Adrenal gland (tissue), 9 donors: ENCODE measurements at regions not wholly inside any gene's neighbourhood (a gene's known extent, or its start where the extent isn't known, plus 50 kb on each side); places are given as distances from the start of the nearest gene placed in this dataset.

ENCODE experiments used
- DNase-seq, 7 donors: peaks; one replicate each; pipeline ENCODE4 v3.0.0-alpha.2; 2019 to 2020
- H3K27ac ChIP-seq, 5 donors: fragments of 200-600 bp; sonication (generic) in 4 of 5; 1 replicate in 3 of 5; 2 replicates in 2 of 5; pipeline versions ENCODE4 v1.5.1 to v1.8.0; 2016 to 2020; ENCODE audit warnings: mild to moderate bottlenecking in 1 of 5
- H3K27me3 ChIP-seq: fragments of 200-600 bp; 2 replicates; pipeline ENCODE4 v1.8.0; 2021
- H3K36me3 ChIP-seq, 2 donors: fragments of 200-600 bp; replicated peaks in 1 of 2; 1 replicate in 1 of 2; 2 replicates in 1 of 2; pipeline versions ENCODE4 v1.5.1 to v1.8.0; 2018 to 2022
- H3K4me1 ChIP-seq, 2 donors: fragments of 200-600 bp; replicated peaks in 1 of 2; 1 replicate in 1 of 2; 2 replicates in 1 of 2; pipeline versions ENCODE4 v1.5.1 to v1.8.0; 2018 to 2021
- H3K4me3 ChIP-seq, 4 donors: fragments of 200-600 bp; sonication (generic) in 3 of 4; one replicate each; pipeline ENCODE4 v1.5.1; 2016 to 2018
- H3K9me3 ChIP-seq, 3 donors: fragments of 200-600 bp; sonication (generic) in 1 of 3; replicated peaks in 1 of 3; 1 replicate in 2 of 3; 2 replicates in 1 of 3; pipeline versions ENCODE4 v1.5.1 to v1.8.0; 2016 to 2021
- POLR2A ChIP-seq, 2 donors: fragments of 450-650 bp; IDR thresholded peaks; one replicate each; pipeline ENCODE4 v1.6.1; 2017; ENCODE audit warnings: antibody characterized with exemption in 2 of 2, mild to moderate bottlenecking in 2 of 2, moderate library complexity in 1 of 2
- WGBS, 4 donors: extraction: QIAGEN DNeasy Blood & Tissue Kit in 2 of 4; methylation state at CpG; one replicate each; pipeline versions ENCODE4 v1.1.5 to v1.1.7; 2013 to 2017; 5-methylcytosine and 5-hydroxymethylcytosine counted together
- intact Hi-C, 2 donors: fragments of 100-400 bp; cut with DNase I; formaldehyde crosslinking; loops; one replicate each; pipeline versions ENCODE4 v1.14.1 to v1.15.0; 2022 to 2023
- TF ChIP-seq, protein P1 (sequence below), 6 experiments: fragments of 450-650 bp in 4 of 6; fragments of 200-600 bp in 2 of 6; sonication (generic) in 1 of 6; IDR thresholded peaks; 1 replicate in 5 of 6; 2 replicates in 1 of 6; pipeline versions ENCODE4 v1.5.1 to v1.8.0; 2016 to 2021; ENCODE audit warnings: antibody characterized with exemption in 6 of 6, mild to moderate bottlenecking in 2 of 6, moderate library complexity in 1 of 6
- donor health status: healthy with polysubstance abuse.
- donor health status: Bipolar disorder and iron deficiency.
- donor health status: DM: yes; HTN: yes; CAD: no.
- donor health status: DM: no; HTN: no; CAD: no.
- donor health status: DM: no; HTN: no; CAD: no.

DNA sequence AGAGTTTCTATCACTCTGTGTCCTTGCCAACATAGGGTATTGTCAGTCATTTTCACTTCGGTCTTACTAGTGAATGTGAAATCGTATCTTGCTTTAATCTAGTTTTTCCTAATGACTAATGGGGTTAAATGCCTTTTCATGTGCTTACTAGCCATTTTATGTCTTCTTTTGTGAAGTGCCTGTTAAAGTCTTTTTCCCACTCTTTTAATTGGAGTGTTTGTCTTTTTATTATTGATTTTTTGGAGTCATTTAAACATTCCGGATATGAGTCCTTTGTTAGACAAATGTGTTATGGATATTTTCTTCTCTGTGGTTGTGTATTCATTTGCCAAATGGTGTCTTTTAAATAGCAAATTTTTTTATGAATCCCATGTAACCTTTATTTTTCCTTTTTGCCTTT is 194.6 kb downstream of the CDH26 start:
- DNase-seq = no peak
- 65 to 81% (median 70%) methylated on average over 3 of the region's 3 CpGs for WGBS, 4 donors
- intact Hi-C loops = no loop called here
- Histone ChIP-seq H3K4me1 (no peaks in the 10 kb centered on the region), H3K36me3 (no peaks in the 10 kb centered on the region), H3K27me3 (no peaks in the 10 kb centered on the region), H3K27ac (no peak overlapping the region), H3K4me3 (no peak overlapping the region), H3K9me3 (no peaks in the 10 kb centered on the region)
- TF ChIP-seq, protein P1, sequence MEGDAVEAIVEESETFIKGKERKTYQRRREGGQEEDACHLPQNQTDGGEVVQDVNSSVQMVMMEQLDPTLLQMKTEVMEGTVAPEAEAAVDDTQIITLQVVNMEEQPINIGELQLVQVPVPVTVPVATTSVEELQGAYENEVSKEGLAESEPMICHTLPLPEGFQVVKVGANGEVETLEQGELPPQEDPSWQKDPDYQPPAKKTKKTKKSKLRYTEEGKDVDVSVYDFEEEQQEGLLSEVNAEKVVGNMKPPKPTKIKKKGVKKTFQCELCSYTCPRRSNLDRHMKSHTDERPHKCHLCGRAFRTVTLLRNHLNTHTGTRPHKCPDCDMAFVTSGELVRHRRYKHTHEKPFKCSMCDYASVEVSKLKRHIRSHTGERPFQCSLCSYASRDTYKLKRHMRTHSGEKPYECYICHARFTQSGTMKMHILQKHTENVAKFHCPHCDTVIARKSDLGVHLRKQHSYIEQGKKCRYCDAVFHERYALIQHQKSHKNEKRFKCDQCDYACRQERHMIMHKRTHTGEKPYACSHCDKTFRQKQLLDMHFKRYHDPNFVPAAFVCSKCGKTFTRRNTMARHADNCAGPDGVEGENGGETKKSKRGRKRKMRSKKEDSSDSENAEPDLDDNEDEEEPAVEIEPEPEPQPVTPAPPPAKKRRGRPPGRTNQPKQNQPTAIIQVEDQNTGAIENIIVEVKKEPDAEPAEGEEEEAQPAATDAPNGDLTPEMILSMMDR (IDR thresholded peaks at IDR 0.05) = no peak
- TF ChIP-seq POLR2A (IDR thresholded peaks at IDR 0.05) = no peak

DNA sequence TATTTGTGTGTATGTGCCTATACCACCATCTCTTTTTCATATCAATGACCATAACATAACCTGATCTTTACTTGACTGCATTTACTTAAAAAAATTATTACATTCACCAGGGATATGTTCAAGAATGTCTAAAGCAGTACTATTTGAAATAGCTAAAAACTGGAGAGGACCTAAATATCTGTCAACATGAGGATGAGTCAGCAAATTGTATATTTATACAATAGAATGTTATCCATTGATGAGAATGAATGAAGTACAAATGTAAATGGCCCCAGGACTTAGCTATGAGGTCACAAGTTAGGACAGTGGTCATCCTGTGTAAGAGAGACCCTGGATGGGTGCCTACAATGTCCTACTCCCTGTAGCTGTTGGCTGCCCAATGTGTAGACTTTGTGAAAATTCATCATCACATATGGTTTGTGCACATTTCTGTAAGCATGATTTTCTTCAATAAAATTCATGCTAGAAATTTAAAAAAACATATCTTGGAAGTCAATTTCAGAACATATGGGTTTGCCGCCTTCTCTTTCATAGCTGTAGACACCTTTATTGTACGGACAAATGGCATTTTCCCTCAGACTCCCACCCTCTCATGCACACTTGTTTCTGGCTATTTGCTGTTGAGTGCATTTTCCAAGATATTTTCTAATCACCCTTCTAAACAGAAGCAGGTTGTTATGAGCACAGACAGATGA is 202.4 kb downstream of the CDH26 start:
- TF ChIP-seq, protein P1 (IDR thresholded peaks at IDR 0.05) = no peak
- TF ChIP-seq POLR2A (IDR thresholded peaks at IDR 0.05) = no peak
- Histone ChIP-seq H3K9me3 (no peaks in the 10 kb centered on the region), H3K4me3 (no peak overlapping the region), H3K36me3 (no peaks in the 10 kb centered on the region), H3K4me1 (no peaks in the 10 kb centered on the region), H3K27ac (no peak overlapping the region), H3K27me3 (no peaks in the 10 kb centered on the region)
- 60 to 89% (median 74%) methylated on average over 2 of the region's 2 CpGs for WGBS, 4 donors
- intact Hi-C loops = no loop called here
- DNase-seq = no peak

GRCh38 chr20:60167812-60168211 is 209.6 kb downstream of the CDH26 start:
- no peaks in the 10 kb centered on the region for H3K4me1 ChIP-seq
- no peak overlapping the region for H3K27ac ChIP-seq
- no peak overlapping the region for H3K4me3 ChIP-seq
- no peaks in the 10 kb centered on the region for H3K27me3 ChIP-seq
- H3K9me3 ChIP-seq = no peaks in the 10 kb centered on the region
- DNase-seq = no peak
- TF ChIP-seq POLR2A (IDR thresholded peaks at IDR 0.05) = no peak
- intact Hi-C loops = no loop called here
- no peaks in the 10 kb centered on the region for H3K36me3 ChIP-seq
- WGBS, 4 donors = 65 to 85% (median 78%) methylated on average over 1 of the region's 1 CpG

DNA sequence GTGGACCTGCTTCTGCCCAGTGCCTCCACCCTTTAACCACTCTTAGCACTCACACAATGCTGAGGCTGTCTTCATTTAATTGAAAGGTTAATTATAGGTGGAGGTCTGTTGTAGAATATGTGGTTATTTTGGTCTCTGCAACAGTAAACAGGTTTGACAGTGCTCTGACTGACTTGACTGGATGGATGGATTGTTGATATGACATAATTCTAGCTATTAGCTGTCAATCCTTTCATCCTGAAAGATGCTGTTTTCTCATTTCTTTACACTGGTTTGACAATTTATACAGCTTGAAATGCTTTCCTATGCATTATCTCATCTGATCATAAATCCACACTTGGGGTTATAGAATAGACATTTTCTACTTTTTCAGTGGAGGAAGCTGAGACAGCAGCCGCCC is 210.7 kb downstream of the CDH26 start:
- H3K9me3 ChIP-seq = no peaks in the 10 kb centered on the region
- 40 to 65% (median 61%) methylated on average over 1 of the region's 1 CpG for WGBS, 4 donors
- no peaks in the 10 kb centered on the region for H3K36me3 ChIP-seq
- no peak for DNase-seq
- H3K27me3 ChIP-seq = no peaks in the 10 kb centered on the region
- H3K4me1 ChIP-seq = no peaks in the 10 kb centered on the region
- H3K4me3 ChIP-seq = no peak overlapping the region
- TF ChIP-seq, protein P1 (IDR thresholded peaks at IDR 0.05) = no peak
- no peak for TF ChIP-seq POLR2A (IDR thresholded peaks at IDR 0.05)
- H3K27ac ChIP-seq = no peak overlapping the region
- intact Hi-C loops = no loop called here

DNA sequence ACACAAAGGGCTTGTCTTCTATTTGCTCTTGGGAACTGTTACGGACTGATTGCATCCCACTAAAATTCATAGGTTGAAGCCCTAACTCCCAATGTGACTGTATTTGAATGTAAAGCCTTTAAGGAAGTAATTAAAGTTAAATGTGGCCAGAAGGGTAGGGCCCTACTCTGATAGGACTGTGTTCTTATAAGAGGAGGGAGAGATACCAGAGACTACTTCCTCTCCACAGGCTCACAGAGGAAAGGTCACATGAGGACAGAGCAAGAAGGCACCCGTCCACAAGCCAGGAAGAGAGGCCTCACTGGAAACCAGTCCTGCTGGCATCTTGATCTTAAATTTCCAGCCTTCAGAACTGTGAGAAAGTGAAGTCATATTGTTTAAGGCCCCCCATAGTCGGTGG is 211.9 kb downstream of the CDH26 start:
- no peaks in the 10 kb centered on the region for H3K36me3 ChIP-seq
- H3K27me3 ChIP-seq = no peaks in the 10 kb centered on the region
- no peak overlapping the region for H3K27ac ChIP-seq
- WGBS, 4 donors = 65 to 85% (median 78%) methylated on average over 3 of the region's 3 CpGs
- H3K9me3 ChIP-seq = no peaks in the 10 kb centered on the region
- no peak for DNase-seq
- TF ChIP-seq POLR2A (IDR thresholded peaks at IDR 0.05) = no peak
- TF ChIP-seq, protein P1 (IDR thresholded peaks at IDR 0.05) = no peak
- intact Hi-C loops = no loop called here
- no peak overlapping the region for H3K4me3 ChIP-seq
- H3K4me1 ChIP-seq = no peaks in the 10 kb centered on the region
